ENCODE measurements at regions not wholly inside any gene's neighbourhood (a gene's known extent, or its start where the extent isn't known, plus 50 kb on each side); places are given as distances from the start of the nearest gene placed in this dataset.
A peak's percentile ranks its signal among the peaks of the same experiment; 100 is the strongest.

GRCh38 chr3:66572938-66573710 lies 72.3 kb upstream of the LRIG1 start (continued):
- peak in 1 of 2 experiments; percentile 65; a peak in 2 of 4 replicates for TF ChIP-seq HDAC2 (IDR thresholded peaks at IDR 0.05; ENCODE audit: borderline replicate concordance in 1 of 2, low read depth in 2 of 2, low read length in 2 of 2)
- TF ChIP-seq HDAC6 (IDR thresholded peaks at IDR 0.05; ENCODE audit: low read depth, low read length), result no peak
- TF ChIP-seq, protein P1, sequence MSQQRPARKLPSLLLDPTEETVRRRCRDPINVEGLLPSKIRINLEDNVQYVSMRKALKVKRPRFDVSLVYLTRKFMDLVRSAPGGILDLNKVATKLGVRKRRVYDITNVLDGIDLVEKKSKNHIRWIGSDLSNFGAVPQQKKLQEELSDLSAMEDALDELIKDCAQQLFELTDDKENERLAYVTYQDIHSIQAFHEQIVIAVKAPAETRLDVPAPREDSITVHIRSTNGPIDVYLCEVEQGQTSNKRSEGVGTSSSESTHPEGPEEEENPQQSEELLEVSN (IDR thresholded peaks at IDR 0.05), result peak; percentile 33; the same call in 1 of the 2 replicates
- peak; percentile 93 for TF ChIP-seq CTBP2 (IDR thresholded peaks at IDR 0.05; ENCODE audit: borderline replicate concordance, insufficient read depth, insufficient read length, low read length)
- TF ChIP-seq, protein P2, sequence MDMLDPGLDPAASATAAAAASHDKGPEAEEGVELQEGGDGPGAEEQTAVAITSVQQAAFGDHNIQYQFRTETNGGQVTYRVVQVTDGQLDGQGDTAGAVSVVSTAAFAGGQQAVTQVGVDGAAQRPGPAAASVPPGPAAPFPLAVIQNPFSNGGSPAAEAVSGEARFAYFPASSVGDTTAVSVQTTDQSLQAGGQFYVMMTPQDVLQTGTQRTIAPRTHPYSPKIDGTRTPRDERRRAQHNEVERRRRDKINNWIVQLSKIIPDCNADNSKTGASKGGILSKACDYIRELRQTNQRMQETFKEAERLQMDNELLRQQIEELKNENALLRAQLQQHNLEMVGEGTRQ (IDR thresholded peaks at IDR 0.05; ENCODE audit: low read length), result no peak
- peak; percentile 53 for TF ChIP-seq TAF7 (optimal IDR thresholded peaks at IDR 0.05; ENCODE audit: borderline replicate concordance, low read depth, low read length)
- TF ChIP-seq, protein P3, sequence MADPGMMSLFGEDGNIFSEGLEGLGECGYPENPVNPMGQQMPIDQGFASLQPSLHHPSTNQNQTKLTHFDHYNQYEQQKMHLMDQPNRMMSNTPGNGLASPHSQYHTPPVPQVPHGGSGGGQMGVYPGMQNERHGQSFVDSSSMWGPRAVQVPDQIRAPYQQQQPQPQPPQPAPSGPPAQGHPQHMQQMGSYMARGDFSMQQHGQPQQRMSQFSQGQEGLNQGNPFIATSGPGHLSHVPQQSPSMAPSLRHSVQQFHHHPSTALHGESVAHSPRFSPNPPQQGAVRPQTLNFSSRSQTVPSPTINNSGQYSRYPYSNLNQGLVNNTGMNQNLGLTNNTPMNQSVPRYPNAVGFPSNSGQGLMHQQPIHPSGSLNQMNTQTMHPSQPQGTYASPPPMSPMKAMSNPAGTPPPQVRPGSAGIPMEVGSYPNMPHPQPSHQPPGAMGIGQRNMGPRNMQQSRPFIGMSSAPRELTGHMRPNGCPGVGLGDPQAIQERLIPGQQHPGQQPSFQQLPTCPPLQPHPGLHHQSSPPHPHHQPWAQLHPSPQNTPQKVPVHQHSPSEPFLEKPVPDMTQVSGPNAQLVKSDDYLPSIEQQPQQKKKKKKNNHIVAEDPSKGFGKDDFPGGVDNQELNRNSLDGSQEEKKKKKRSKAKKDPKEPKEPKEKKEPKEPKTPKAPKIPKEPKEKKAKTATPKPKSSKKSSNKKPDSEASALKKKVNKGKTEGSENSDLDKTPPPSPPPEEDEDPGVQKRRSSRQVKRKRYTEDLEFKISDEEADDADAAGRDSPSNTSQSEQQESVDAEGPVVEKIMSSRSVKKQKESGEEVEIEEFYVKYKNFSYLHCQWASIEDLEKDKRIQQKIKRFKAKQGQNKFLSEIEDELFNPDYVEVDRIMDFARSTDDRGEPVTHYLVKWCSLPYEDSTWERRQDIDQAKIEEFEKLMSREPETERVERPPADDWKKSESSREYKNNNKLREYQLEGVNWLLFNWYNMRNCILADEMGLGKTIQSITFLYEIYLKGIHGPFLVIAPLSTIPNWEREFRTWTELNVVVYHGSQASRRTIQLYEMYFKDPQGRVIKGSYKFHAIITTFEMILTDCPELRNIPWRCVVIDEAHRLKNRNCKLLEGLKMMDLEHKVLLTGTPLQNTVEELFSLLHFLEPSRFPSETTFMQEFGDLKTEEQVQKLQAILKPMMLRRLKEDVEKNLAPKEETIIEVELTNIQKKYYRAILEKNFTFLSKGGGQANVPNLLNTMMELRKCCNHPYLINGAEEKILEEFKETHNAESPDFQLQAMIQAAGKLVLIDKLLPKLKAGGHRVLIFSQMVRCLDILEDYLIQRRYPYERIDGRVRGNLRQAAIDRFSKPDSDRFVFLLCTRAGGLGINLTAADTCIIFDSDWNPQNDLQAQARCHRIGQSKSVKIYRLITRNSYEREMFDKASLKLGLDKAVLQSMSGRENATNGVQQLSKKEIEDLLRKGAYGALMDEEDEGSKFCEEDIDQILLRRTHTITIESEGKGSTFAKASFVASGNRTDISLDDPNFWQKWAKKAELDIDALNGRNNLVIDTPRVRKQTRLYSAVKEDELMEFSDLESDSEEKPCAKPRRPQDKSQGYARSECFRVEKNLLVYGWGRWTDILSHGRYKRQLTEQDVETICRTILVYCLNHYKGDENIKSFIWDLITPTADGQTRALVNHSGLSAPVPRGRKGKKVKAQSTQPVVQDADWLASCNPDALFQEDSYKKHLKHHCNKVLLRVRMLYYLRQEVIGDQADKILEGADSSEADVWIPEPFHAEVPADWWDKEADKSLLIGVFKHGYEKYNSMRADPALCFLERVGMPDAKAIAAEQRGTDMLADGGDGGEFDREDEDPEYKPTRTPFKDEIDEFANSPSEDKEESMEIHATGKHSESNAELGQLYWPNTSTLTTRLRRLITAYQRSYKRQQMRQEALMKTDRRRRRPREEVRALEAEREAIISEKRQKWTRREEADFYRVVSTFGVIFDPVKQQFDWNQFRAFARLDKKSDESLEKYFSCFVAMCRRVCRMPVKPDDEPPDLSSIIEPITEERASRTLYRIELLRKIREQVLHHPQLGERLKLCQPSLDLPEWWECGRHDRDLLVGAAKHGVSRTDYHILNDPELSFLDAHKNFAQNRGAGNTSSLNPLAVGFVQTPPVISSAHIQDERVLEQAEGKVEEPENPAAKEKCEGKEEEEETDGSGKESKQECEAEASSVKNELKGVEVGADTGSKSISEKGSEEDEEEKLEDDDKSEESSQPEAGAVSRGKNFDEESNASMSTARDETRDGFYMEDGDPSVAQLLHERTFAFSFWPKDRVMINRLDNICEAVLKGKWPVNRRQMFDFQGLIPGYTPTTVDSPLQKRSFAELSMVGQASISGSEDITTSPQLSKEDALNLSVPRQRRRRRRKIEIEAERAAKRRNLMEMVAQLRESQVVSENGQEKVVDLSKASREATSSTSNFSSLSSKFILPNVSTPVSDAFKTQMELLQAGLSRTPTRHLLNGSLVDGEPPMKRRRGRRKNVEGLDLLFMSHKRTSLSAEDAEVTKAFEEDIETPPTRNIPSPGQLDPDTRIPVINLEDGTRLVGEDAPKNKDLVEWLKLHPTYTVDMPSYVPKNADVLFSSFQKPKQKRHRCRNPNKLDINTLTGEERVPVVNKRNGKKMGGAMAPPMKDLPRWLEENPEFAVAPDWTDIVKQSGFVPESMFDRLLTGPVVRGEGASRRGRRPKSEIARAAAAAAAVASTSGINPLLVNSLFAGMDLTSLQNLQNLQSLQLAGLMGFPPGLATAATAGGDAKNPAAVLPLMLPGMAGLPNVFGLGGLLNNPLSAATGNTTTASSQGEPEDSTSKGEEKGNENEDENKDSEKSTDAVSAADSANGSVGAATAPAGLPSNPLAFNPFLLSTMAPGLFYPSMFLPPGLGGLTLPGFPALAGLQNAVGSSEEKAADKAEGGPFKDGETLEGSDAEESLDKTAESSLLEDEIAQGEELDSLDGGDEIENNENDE (IDR thresholded peaks at IDR 0.05; ENCODE audit: insufficient replicate concordance, low read length), result peak; percentile 78

Measured in H1 (cell line).